ENCODE measurements at regions not wholly inside any gene's neighbourhood (a gene's known extent, or its start where the extent isn't known, plus 50 kb on each side); places are given as distances from the start of the nearest gene placed in this dataset.

DNA sequence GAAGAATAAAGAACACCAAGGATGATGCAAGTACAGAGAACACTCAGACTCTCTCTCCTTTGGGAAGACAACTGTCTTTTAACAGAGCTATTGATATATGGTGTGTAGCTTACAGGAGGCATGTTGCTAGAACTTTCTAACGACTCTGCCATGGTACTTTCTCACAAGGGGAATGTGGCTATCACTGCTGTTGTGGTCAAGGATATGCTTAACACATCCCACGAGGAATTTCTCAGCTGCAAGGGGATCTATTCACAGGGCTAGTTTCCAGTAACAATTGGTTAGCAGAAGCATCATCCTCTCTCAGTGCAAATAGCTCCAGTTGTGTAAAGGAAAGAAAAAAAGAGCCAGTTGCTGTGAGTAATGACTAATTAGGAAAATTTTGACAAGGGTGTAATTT, 826.0 kb downstream of the SORCS1 start:
- intact Hi-C loops (cut with micrococcal nuclease; ENCODE audit: unreplicated experiment): no loop called here
- Histone ChIP-seq H3K36me3 (ENCODE audit: control insufficient read depth, insufficient read depth, low read length) (no peaks in the 10 kb centered on the region), H3K4me1 (no peaks in the 10 kb centered on the region), H3K9me3 (no peaks in the 10 kb centered on the region), H3K27me3 (replicated peaks; ENCODE audit: control insufficient read depth, insufficient read depth, low read length) (no peaks in the 10 kb centered on the region), H3K4me3 (ENCODE audit: low read depth, low read length) (no peak overlapping the region)
- peaks cover 10% of the 10 kb centered on the region for H3K9me3 Mint-ChIP-seq (ENCODE audit: unreplicated experiment)
- no peak overlapping the region for H3K27ac Mint-ChIP-seq (ENCODE audit: unreplicated experiment)
- BruUV-seq (replicated peaks): no TSS peak
- TF ChIP-seq, protein P1, sequence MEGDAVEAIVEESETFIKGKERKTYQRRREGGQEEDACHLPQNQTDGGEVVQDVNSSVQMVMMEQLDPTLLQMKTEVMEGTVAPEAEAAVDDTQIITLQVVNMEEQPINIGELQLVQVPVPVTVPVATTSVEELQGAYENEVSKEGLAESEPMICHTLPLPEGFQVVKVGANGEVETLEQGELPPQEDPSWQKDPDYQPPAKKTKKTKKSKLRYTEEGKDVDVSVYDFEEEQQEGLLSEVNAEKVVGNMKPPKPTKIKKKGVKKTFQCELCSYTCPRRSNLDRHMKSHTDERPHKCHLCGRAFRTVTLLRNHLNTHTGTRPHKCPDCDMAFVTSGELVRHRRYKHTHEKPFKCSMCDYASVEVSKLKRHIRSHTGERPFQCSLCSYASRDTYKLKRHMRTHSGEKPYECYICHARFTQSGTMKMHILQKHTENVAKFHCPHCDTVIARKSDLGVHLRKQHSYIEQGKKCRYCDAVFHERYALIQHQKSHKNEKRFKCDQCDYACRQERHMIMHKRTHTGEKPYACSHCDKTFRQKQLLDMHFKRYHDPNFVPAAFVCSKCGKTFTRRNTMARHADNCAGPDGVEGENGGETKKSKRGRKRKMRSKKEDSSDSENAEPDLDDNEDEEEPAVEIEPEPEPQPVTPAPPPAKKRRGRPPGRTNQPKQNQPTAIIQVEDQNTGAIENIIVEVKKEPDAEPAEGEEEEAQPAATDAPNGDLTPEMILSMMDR (IDR thresholded peaks at IDR 0.05; ENCODE audit: insufficient read depth in 1 of 2, low read depth in 1 of 2, low read length in 1 of 2, severe bottlenecking in 1 of 2, unreplicated experiment in 1 of 2): no peak
- no peaks in the 10 kb centered on the region for H3K27me3 Mint-ChIP-seq (ENCODE audit: insufficient read depth, unreplicated experiment)
- H3K36me3 Mint-ChIP-seq (ENCODE audit: insufficient read depth, unreplicated experiment): no peaks in the 10 kb centered on the region
- CTCF ChIA-PET: no interaction called here
- no peaks in the 10 kb centered on the region for H3K4me1 Mint-ChIP-seq (ENCODE audit: low read depth, unreplicated experiment)
- H3K4me3 Mint-ChIP-seq (ENCODE audit: unreplicated experiment): no peak overlapping the region
- no peak for DNase-seq
- POLR2A ChIA-PET: no interaction called here

DNA sequence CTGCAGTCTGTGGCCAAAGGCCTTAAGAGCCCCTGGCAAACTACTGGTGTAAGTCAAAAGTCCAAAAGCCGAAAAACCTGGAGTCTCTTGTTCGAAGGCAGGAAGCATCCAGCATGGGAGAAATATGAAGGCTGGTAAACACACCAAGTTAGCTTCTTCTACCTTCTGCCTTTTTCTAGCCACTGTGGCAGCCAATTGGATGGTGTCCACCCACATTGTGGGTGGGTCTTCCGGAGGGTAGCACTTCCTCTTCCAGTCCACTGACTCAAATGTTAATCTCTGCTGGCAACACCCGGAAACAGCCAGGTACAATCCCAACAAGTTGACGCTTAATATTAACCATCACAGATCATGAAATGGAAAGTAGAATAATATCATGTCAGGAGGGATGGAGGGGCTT, 827.6 kb downstream of the SORCS1 start:
- Histone ChIP-seq H3K9me3 (no peaks in the 10 kb centered on the region), H3K27me3 (replicated peaks; ENCODE audit: control insufficient read depth, insufficient read depth, low read length) (no peaks in the 10 kb centered on the region), H3K36me3 (ENCODE audit: control insufficient read depth, insufficient read depth, low read length) (no peaks in the 10 kb centered on the region), H3K4me3 (ENCODE audit: low read depth, low read length) (no peak overlapping the region), H3K4me1 (no peaks in the 10 kb centered on the region)
- no peaks in the 10 kb centered on the region for H3K27me3 Mint-ChIP-seq (ENCODE audit: insufficient read depth, unreplicated experiment)
- no TSS peak for BruUV-seq (replicated peaks)
- no peak overlapping the region for H3K27ac Mint-ChIP-seq (ENCODE audit: unreplicated experiment)
- CTCF ChIA-PET: no interaction called here
- POLR2A ChIA-PET: no interaction called here
- H3K4me3 Mint-ChIP-seq (ENCODE audit: unreplicated experiment): no peak overlapping the region
- TF ChIP-seq, protein P1 (IDR thresholded peaks at IDR 0.05; ENCODE audit: insufficient read depth in 1 of 2, low read depth in 1 of 2, low read length in 1 of 2, severe bottlenecking in 1 of 2, unreplicated experiment in 1 of 2): no peak
- intact Hi-C loops (cut with micrococcal nuclease; ENCODE audit: unreplicated experiment): no loop called here
- peaks cover 10% of the 10 kb centered on the region for H3K9me3 Mint-ChIP-seq (ENCODE audit: unreplicated experiment)
- no peaks in the 10 kb centered on the region for H3K4me1 Mint-ChIP-seq (ENCODE audit: low read depth, unreplicated experiment)
- H3K36me3 Mint-ChIP-seq (ENCODE audit: insufficient read depth, unreplicated experiment): no peaks in the 10 kb centered on the region
- no peak for DNase-seq

DNA sequence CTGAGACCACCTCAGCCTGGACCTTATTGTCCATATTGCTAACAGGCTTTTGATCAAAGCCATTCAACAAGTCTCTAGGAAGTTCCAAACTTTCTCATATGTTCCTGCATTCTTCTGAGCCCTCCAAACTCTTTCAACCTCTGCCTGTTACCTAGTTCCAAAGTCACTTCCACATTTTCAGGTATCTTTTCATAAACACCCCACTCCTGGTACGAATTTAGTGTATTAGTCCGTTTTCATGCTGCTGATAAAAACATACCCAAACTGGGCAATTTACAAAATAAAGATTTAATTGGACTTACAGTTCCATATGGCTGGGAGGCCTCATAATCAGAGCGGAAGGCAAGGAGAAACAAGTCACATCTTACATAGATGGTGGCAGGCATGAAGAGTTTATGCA, 836.8 kb downstream of the SORCS1 start:
- no TSS peak for BruUV-seq (replicated peaks)
- Mint-ChIP-seq H3K36me3 (ENCODE audit: insufficient read depth, unreplicated experiment) (no peaks in the 10 kb centered on the region), H3K9me3 (ENCODE audit: unreplicated experiment) (peaks cover 24% of the 10 kb centered on the region), H3K4me1 (ENCODE audit: low read depth, unreplicated experiment) (no peaks in the 10 kb centered on the region), H3K4me3 (ENCODE audit: unreplicated experiment) (no peak overlapping the region), H3K27ac (ENCODE audit: unreplicated experiment) (no peak overlapping the region), H3K27me3 (ENCODE audit: insufficient read depth, unreplicated experiment) (no peaks in the 10 kb centered on the region)
- intact Hi-C loops (cut with micrococcal nuclease; ENCODE audit: unreplicated experiment): no loop called here
- Histone ChIP-seq H3K4me1 (no peaks in the 10 kb centered on the region), H3K27me3 (replicated peaks; ENCODE audit: control insufficient read depth, insufficient read depth, low read length) (no peaks in the 10 kb centered on the region), H3K4me3 (ENCODE audit: low read depth, low read length) (no peak overlapping the region), H3K36me3 (ENCODE audit: control insufficient read depth, insufficient read depth, low read length) (no peaks in the 10 kb centered on the region), H3K9me3 (peaks cover 10% of the 10 kb centered on the region)
- ChIA-PET POLR2A (no interaction called here), CTCF (no interaction called here)
- no peak for DNase-seq
- TF ChIP-seq, protein P1 (IDR thresholded peaks at IDR 0.05; ENCODE audit: insufficient read depth in 1 of 2, low read depth in 1 of 2, low read length in 1 of 2, severe bottlenecking in 1 of 2, unreplicated experiment in 1 of 2): no peak

Measured in Caco-2 (cell line).